Suprapubic skin (tissue), 4 donors: ENCODE measurements at regions not wholly inside any gene's neighbourhood (a gene's known extent, or its start where the extent isn't known, plus 50 kb on each side); places are given as distances from the start of the nearest gene placed in this dataset.

Source experiments
- DNase-seq, 2 donors: peaks; one replicate each; pipeline ENCODE4 v3.0.0-alpha.2; 2019; ENCODE audit warnings: low spot score in 2 of 2
- H3K27ac ChIP-seq: fragments of 200-600 bp; sonication (generic); one replicate; pipeline ENCODE4 v1.5.1; 2019
- H3K27me3 ChIP-seq: fragments of 200-600 bp; sonication (generic); one replicate; pipeline ENCODE4 v1.5.1; 2019
- H3K36me3 ChIP-seq: fragments of 200-600 bp; sonication (generic); one replicate; pipeline ENCODE4 v1.5.1; 2019
- H3K4me1 ChIP-seq: fragments of 200-600 bp; sonication (generic); one replicate; pipeline ENCODE4 v1.5.1; 2019
- H3K4me3 ChIP-seq: fragments of 200-600 bp; sonication (generic); one replicate; pipeline ENCODE4 v1.5.1; 2019; ENCODE audit warnings: mild to moderate bottlenecking
- H3K9me3 ChIP-seq: fragments of 200-600 bp; sonication (generic); one replicate; pipeline ENCODE4 v1.5.1; 2019
- CTCF ChIP-seq, 2 donors: fragments of 200-600 bp in 1 of 2; fragments of 450-650 bp in 1 of 2; sonication (generic) in 1 of 2; IDR thresholded peaks; one replicate each; pipeline ENCODE4 v1.5.1; 2016 to 2019; ENCODE audit warnings: antibody characterized with exemption in 2 of 2, mild to moderate bottlenecking in 1 of 2, moderate library complexity in 1 of 2
- EP300 ChIP-seq: sonication (generic); formaldehyde crosslinking; IDR thresholded peaks from one replicate; pipeline ENCODE4 v1.6.1; 2017; ENCODE audit warnings: antibody characterized with exemption
- POLR2A ChIP-seq, 2 donors: fragments of 450-650 bp; IDR thresholded peaks; one replicate each; pipeline ENCODE4 v1.6.1; 2017; ENCODE audit warnings: antibody characterized with exemption in 2 of 2, mild to moderate bottlenecking in 2 of 2, moderate library complexity in 2 of 2
- POLR2AphosphoS5 ChIP-seq, 3 donors: sonication (generic); formaldehyde crosslinking; IDR thresholded peaks; one replicate each; pipeline ENCODE4 v1.6.1; 2017; ENCODE audit warnings: antibody characterized with exemption in 3 of 3
- WGBS: methylation state at CpG from one replicate; pipeline ENCODE4 v1.1.5; 2018; 5-methylcytosine and 5-hydroxymethylcytosine counted together

GRCh38 chr17:73838815-73839214 lies 194.6 kb upstream of the SDK2 start:
- H3K4me3 ChIP-seq = no peak overlapping the region
- no peak for DNase-seq
- TF ChIP-seq CTCF (IDR thresholded peaks at IDR 0.05) (no peak), POLR2A (IDR thresholded peaks at IDR 0.05) (no peak), POLR2AphosphoS5 (IDR thresholded peaks at IDR 0.05) (no peak)
- no peaks in the 10 kb centered on the region for H3K4me1 ChIP-seq
- H3K27ac ChIP-seq = no peak overlapping the region
- no peaks in the 10 kb centered on the region for H3K36me3 ChIP-seq
- H3K9me3 ChIP-seq = no peaks in the 10 kb centered on the region
- H3K27me3 ChIP-seq = peaks cover 73% of the 10 kb centered on the region
- WGBS = 74% methylated on average over 4 of the region's 5 CpGs

- TF ChIP-seq POLR2A (IDR thresholded peaks at IDR 0.05) (no peak), EP300 (no peak), CTCF (IDR thresholded peaks at IDR 0.05) (no peak), POLR2AphosphoS5 (IDR thresholded peaks at IDR 0.05) (no peak)
- no peaks in the 10 kb centered on the region for H3K4me1 ChIP-seq
- no peaks in the 10 kb centered on the region for H3K9me3 ChIP-seq
- H3K27me3 ChIP-seq = peaks cover 56% of the 10 kb centered on the region
- no peaks in the 10 kb centered on the region for H3K36me3 ChIP-seq
- 74% methylated on average over 1 of the region's 1 CpG for WGBS
- H3K27ac ChIP-seq = no peak overlapping the region
- no peak overlapping the region for H3K4me3 ChIP-seq
- no peak for DNase-seq
Measured at GRCh38 chr17:73840829-73841228, 196.6 kb upstream of the SDK2 start.

GRCh38 chr17:73841431-73842060 lies 197.3 kb upstream of the SDK2 start:
- Histone ChIP-seq H3K27me3 (peaks cover 48% of the 10 kb centered on the region), H3K9me3 (no peaks in the 10 kb centered on the region), H3K36me3 (no peaks in the 10 kb centered on the region), H3K27ac (no peak overlapping the region), H3K4me1 (no peaks in the 10 kb centered on the region), H3K4me3 (no peak overlapping the region)
- WGBS = 73% methylated on average over 3 of the region's 3 CpGs
- no peak for TF ChIP-seq POLR2A (IDR thresholded peaks at IDR 0.05)
- no peak for TF ChIP-seq CTCF (IDR thresholded peaks at IDR 0.05)
- TF ChIP-seq POLR2AphosphoS5 (IDR thresholded peaks at IDR 0.05) = no peak
- DNase-seq = no peak

GRCh38 chr17:73847952-73848351 lies 203.7 kb upstream of the SDK2 start:
- H3K36me3 ChIP-seq = no peaks in the 10 kb centered on the region
- H3K4me3 ChIP-seq = no peak overlapping the region
- no peaks in the 10 kb centered on the region for H3K4me1 ChIP-seq
- whole genome bisulfite sequencing = 86% methylated on average over 12 of the region's 12 CpGs
- no peaks in the 10 kb centered on the region for H3K9me3 ChIP-seq
- TF ChIP-seq CTCF (IDR thresholded peaks at IDR 0.05) (no peak), POLR2A (IDR thresholded peaks at IDR 0.05) (no peak), POLR2AphosphoS5 (IDR thresholded peaks at IDR 0.05) (no peak), EP300 (no peak)
- H3K27ac ChIP-seq = no peak overlapping the region
- H3K27me3 ChIP-seq = peaks cover 11% of the 10 kb centered on the region
- DNase-seq = no peak

GRCh38 chr17:73850426-73850825 lies 206.2 kb upstream of the SDK2 start:
- 78% methylated on average over 2 of the region's 3 CpGs for WGBS
- no peak for DNase-seq
- no peak for TF ChIP-seq EP300
- no peak for TF ChIP-seq CTCF (IDR thresholded peaks at IDR 0.05)
- Histone ChIP-seq H3K4me3 (no peak overlapping the region), H3K27me3 (no peaks in the 10 kb centered on the region), H3K36me3 (no peaks in the 10 kb centered on the region), H3K4me1 (no peaks in the 10 kb centered on the region), H3K9me3 (no peaks in the 10 kb centered on the region), H3K27ac (no peak overlapping the region)
